ENCODE measurements at regions not wholly inside any gene's neighbourhood (a gene's known extent, or its start where the extent isn't known, plus 50 kb on each side); places are given as distances from the start of the nearest gene placed in this dataset.

GRCh38 chr6:43972913-43973300 is 154.3 kb downstream of the MRPL14 start:
- no peak for TF ChIP-seq GABPA (IDR thresholded peaks at IDR 0.05; ENCODE audit: low read depth)
- no peak overlapping the region for H3K27ac ChIP-seq (replicated peaks)

DNA sequence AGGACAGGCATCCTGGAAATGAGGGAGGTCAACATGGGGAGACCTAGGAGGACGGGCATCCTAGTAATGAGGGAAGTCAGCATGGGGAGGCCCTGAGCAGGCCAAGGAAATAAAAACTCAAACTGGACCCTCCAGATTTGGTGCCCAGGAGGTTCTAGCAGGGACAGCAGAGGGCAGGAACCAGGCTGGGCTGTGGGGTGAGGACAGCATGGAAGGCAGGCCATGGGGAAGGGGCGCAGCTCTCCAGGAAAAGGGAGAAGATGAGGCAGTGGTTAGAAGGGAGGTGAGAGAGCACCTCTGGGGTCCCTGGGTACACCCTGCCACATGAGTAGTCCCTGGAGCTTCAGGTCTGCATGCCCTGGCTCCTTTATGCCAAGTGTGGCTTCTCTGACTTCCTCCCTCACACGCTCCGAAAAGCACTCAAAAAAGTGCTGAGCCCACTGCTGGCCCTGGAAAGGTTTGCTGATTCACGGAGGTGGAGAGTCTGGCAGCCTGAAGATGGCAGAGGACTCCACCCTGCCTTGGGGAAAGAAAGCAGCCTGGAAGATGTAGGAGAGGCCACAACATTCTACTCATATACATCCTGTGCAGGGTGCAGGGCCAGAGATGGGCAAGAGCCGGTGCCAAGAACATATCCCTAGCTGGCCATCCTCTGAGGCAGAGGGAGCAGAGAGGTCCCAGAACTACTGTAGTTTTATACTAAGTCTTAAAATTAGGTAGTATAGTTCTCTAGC is 154.9 kb downstream of the MRPL14 start:
- no peak for DNase-seq (ENCODE audit: low read depth in 1 of 2, low spot score in 1 of 2)
- H3K4me3 ChIP-seq (replicated peaks; ENCODE audit: insufficient read depth, low read length) = no peak overlapping the region
- TF ChIP-seq, protein P1, sequence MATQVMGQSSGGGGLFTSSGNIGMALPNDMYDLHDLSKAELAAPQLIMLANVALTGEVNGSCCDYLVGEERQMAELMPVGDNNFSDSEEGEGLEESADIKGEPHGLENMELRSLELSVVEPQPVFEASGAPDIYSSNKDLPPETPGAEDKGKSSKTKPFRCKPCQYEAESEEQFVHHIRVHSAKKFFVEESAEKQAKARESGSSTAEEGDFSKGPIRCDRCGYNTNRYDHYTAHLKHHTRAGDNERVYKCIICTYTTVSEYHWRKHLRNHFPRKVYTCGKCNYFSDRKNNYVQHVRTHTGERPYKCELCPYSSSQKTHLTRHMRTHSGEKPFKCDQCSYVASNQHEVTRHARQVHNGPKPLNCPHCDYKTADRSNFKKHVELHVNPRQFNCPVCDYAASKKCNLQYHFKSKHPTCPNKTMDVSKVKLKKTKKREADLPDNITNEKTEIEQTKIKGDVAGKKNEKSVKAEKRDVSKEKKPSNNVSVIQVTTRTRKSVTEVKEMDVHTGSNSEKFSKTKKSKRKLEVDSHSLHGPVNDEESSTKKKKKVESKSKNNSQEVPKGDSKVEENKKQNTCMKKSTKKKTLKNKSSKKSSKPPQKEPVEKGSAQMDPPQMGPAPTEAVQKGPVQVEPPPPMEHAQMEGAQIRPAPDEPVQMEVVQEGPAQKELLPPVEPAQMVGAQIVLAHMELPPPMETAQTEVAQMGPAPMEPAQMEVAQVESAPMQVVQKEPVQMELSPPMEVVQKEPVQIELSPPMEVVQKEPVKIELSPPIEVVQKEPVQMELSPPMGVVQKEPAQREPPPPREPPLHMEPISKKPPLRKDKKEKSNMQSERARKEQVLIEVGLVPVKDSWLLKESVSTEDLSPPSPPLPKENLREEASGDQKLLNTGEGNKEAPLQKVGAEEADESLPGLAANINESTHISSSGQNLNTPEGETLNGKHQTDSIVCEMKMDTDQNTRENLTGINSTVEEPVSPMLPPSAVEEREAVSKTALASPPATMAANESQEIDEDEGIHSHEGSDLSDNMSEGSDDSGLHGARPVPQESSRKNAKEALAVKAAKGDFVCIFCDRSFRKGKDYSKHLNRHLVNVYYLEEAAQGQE (IDR thresholded peaks at IDR 0.05; ENCODE audit: insufficient replicate concordance, low read depth) = no peak
- no peak for TF ChIP-seq SPI1 (IDR thresholded peaks at IDR 0.05; ENCODE audit: borderline replicate concordance, low read depth)
- no peak for TF ChIP-seq GABPA (IDR thresholded peaks at IDR 0.05; ENCODE audit: low read depth)
- TF ChIP-seq, protein P2, sequence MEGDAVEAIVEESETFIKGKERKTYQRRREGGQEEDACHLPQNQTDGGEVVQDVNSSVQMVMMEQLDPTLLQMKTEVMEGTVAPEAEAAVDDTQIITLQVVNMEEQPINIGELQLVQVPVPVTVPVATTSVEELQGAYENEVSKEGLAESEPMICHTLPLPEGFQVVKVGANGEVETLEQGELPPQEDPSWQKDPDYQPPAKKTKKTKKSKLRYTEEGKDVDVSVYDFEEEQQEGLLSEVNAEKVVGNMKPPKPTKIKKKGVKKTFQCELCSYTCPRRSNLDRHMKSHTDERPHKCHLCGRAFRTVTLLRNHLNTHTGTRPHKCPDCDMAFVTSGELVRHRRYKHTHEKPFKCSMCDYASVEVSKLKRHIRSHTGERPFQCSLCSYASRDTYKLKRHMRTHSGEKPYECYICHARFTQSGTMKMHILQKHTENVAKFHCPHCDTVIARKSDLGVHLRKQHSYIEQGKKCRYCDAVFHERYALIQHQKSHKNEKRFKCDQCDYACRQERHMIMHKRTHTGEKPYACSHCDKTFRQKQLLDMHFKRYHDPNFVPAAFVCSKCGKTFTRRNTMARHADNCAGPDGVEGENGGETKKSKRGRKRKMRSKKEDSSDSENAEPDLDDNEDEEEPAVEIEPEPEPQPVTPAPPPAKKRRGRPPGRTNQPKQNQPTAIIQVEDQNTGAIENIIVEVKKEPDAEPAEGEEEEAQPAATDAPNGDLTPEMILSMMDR (IDR thresholded peaks at IDR 0.05; ENCODE audit: insufficient read depth, low read length) = no peak
- TF ChIP-seq POLR2AphosphoS5 (IDR thresholded peaks at IDR 0.05; ENCODE audit: low read depth) = no peak
- H3K27me3 ChIP-seq (ENCODE audit: insufficient read depth, poor library complexity, severe bottlenecking) = no peaks in the 10 kb centered on the region
- H3K27ac ChIP-seq (replicated peaks) = no peak overlapping the region

More at GRCh38 chr6:43972913-43973300, 154.3 kb downstream of the MRPL14 start:
- no peak overlapping the region for H3K4me3 ChIP-seq (replicated peaks; ENCODE audit: insufficient read depth, low read length)
- no peak for DNase-seq (ENCODE audit: low read depth in 1 of 2, low spot score in 1 of 2)
- no peaks in the 10 kb centered on the region for H3K27me3 ChIP-seq (ENCODE audit: insufficient read depth, poor library complexity, severe bottlenecking)

GRCh38 chr6:43971776-43972126 is 155.5 kb downstream of the MRPL14 start:
- Histone ChIP-seq H3K27ac (replicated peaks) (no peak overlapping the region), H3K27me3 (ENCODE audit: insufficient read depth, poor library complexity, severe bottlenecking) (no peaks in the 10 kb centered on the region), H3K4me3 (replicated peaks; ENCODE audit: insufficient read depth, low read length) (no peak overlapping the region)
- TF ChIP-seq, protein P2 (IDR thresholded peaks at IDR 0.05; ENCODE audit: insufficient read depth, low read length) = no peak
- TF ChIP-seq POLR2AphosphoS5 (IDR thresholded peaks at IDR 0.05; ENCODE audit: low read depth) (no peak), SPI1 (IDR thresholded peaks at IDR 0.05; ENCODE audit: borderline replicate concordance, low read depth) (no peak), GABPA (IDR thresholded peaks at IDR 0.05; ENCODE audit: low read depth) (no peak)
- TF ChIP-seq, protein P1 (IDR thresholded peaks at IDR 0.05; ENCODE audit: insufficient replicate concordance, low read depth) = no peak
- no peak for DNase-seq (ENCODE audit: low read depth in 1 of 2, low spot score in 1 of 2)

GRCh38 chr6:43970913-43971775 is 156.1 kb downstream of the MRPL14 start:
- TF ChIP-seq, protein P1 (IDR thresholded peaks at IDR 0.05; ENCODE audit: insufficient replicate concordance, low read depth) = no peak
- no peak overlapping the region for H3K27ac ChIP-seq (replicated peaks)

More at GRCh38 chr6:43970913-43971775, 156.1 kb downstream of the MRPL14 start:
- no peak for DNase-seq (ENCODE audit: low read depth in 1 of 2, low spot score in 1 of 2)
- H3K4me3 ChIP-seq (replicated peaks; ENCODE audit: insufficient read depth, low read length) = no peak overlapping the region
- no peaks in the 10 kb centered on the region for H3K27me3 ChIP-seq (ENCODE audit: insufficient read depth, poor library complexity, severe bottlenecking)
